MCF 10A (cell line): ENCODE measurements at regions not wholly inside any gene's neighbourhood (a gene's known extent, or its start where the extent isn't known, plus 50 kb on each side); places are given as distances from the start of the nearest gene placed in this dataset.
A peak's percentile ranks its signal among the peaks of the same experiment; 100 is the strongest.
"Not testable (repeated sequence)": the region's sequence is repeated elsewhere in the genome, so short reads cannot be mapped to it uniquely, and the experiment has no call there.

ENCODE experiments used
- BruUV-seq: library from RNA; stranded (reverse); fragments of 400-500 nt; replicated peaks from 2 replicates; lab custom pipeline; 2021; lab: Mats Ljungman, UMichigan
- CTCF ChIA-PET: fragments of 300-600 bp; sonication (Branson Sonifier 250); formaldehyde crosslinking; extraction: SDS; loops from one replicate; lab custom pipeline; 2021; ENCODE audit warnings: antibody characterized with exemption, inconsistent platforms; lab: Yijun Ruan, JAX
- POLR2A ChIA-PET: fragments of 300-600, 350-650 bp; sonication (Branson Sonifier 250); formaldehyde crosslinking; extraction: SDS; loops from one replicate; lab custom pipeline; 2020; ENCODE audit warnings: antibody characterized with exemption, inconsistent platforms; lab: Yijun Ruan, JAX
- DNase-seq: peaks from one replicate; pipeline ENCODE4 v3.0.0-alpha.2; 2018; ENCODE audit not compliant: unreplicated experiment
- H3K27ac Mint-ChIP-seq: one replicate; pipeline ENCODE4 v1.8.0; 2022; ENCODE audit warnings: mild to moderate bottlenecking, low read depth, mixed read lengths; ENCODE audit not compliant: unreplicated experiment
- H3K27me3 Mint-ChIP-seq: one replicate; pipeline ENCODE4 v1.8.0; 2022; ENCODE audit warnings: mixed read lengths; ENCODE audit not compliant: insufficient read depth, unreplicated experiment
- H3K36me3 Mint-ChIP-seq: one replicate; pipeline ENCODE4 v1.8.0; 2022; ENCODE audit warnings: mild to moderate bottlenecking, moderate library complexity, mixed read lengths; ENCODE audit not compliant: insufficient read depth, unreplicated experiment
- H3K4me1 Mint-ChIP-seq: one replicate; pipeline ENCODE4 v1.8.0; 2022; ENCODE audit warnings: mixed read lengths; ENCODE audit not compliant: insufficient read depth, unreplicated experiment
- H3K4me3 Mint-ChIP-seq: one replicate; pipeline ENCODE4 v1.8.0; 2022; ENCODE audit warnings: mild to moderate bottlenecking, moderate library complexity, mixed read lengths; ENCODE audit not compliant: unreplicated experiment
- H3K9me3 Mint-ChIP-seq: one replicate; pipeline ENCODE4 v1.8.0; 2022; ENCODE audit warnings: mixed read lengths; ENCODE audit not compliant: unreplicated experiment
- CTCF ChIP-seq: fragments of 200-600 bp; IDR thresholded peaks from one replicate; pipeline ENCODE4 v1.8.0; 2022; ENCODE audit warnings: antibody characterized with exemption, mild to moderate bottlenecking; ENCODE audit not compliant: unreplicated experiment
- intact Hi-C: fragments of 100-400 bp; cut with micrococcal nuclease; formaldehyde crosslinking; loops from 2 replicates; pipeline ENCODE4 v1.14.1; 2022

DNA sequence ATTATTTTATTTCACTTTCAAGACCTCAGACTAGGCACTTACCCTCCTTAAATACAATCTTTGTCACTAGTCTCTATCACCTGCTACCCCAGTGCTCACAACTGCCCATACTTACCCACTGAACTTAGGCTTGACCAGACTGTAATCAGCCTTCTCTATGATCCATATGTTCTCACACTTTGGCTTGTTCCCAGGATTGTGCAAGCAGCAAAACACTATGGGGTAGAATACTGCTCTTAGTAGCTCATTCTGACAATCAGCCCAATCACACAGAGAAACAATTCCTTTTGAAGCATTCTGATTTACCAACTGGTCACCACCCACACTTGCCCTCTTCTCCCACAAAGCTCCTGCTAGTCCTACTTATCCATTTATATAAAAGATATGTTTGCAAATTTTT, 878.3 kb downstream of the FSTL5 start:
- Mint-ChIP-seq H3K27me3 (no peaks in the 10 kb centered on the region), H3K4me3 (no peak overlapping the region), H3K36me3 (no peaks in the 10 kb centered on the region), H3K4me1 (peaks cover 5% of the 10 kb centered on the region), H3K27ac (no peak overlapping the region), H3K9me3 (peaks cover 17% of the 10 kb centered on the region)
- intact Hi-C loops = no loop called here
- CTCF ChIA-PET = no interaction called here
- no peak for TF ChIP-seq CTCF
- BruUV-seq = no TSS peak
- peak; percentile 51 for DNase-seq
- POLR2A ChIA-PET = no interaction called here

DNA sequence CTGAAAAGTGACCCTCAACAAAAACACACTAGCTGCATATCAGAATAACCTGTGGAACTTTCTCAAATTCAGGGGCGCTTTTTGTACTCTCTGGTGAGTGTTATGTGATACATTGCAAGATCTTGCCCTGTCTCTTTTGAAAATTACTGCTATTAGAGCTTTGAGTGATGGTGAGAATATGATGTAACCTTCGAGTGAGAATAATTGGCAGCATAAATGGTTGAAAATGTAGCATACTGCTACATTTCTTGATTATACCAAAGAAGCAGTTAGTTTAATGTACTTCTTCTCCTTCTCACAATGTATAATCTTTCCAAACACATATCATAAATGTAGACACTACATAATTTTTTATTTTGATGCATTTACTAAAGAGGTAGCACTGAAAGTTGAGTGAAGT, 882.9 kb downstream of the FSTL5 start:
- no peak overlapping the region for H3K4me3 Mint-ChIP-seq
- intact Hi-C loops = no loop called here
- H3K27me3 Mint-ChIP-seq = no peaks in the 10 kb centered on the region
- no peak for TF ChIP-seq CTCF
- H3K36me3 Mint-ChIP-seq = no peaks in the 10 kb centered on the region
- H3K4me1 Mint-ChIP-seq = peaks cover 5% of the 10 kb centered on the region
- ChIA-PET POLR2A (no interaction called here), CTCF (no interaction called here)
- no TSS peak for BruUV-seq
- no peak for DNase-seq
- H3K9me3 Mint-ChIP-seq = peaks cover 7% of the 10 kb centered on the region
- H3K27ac Mint-ChIP-seq = no peak overlapping the region

- ChIA-PET CTCF (no interaction called here), POLR2A (no interaction called here)
- no peak for TF ChIP-seq CTCF
- H3K27me3 Mint-ChIP-seq = no peaks in the 10 kb centered on the region
- intact Hi-C loops = no loop called here
- no TSS peak for BruUV-seq
- no peak overlapping the region for H3K4me3 Mint-ChIP-seq
- no peak for DNase-seq
- no peaks in the 10 kb centered on the region for H3K36me3 Mint-ChIP-seq
- no peaks in the 10 kb centered on the region for H3K4me1 Mint-ChIP-seq
- peaks cover 7% of the 10 kb centered on the region for H3K9me3 Mint-ChIP-seq
- no peak overlapping the region for H3K27ac Mint-ChIP-seq
These were observed 884.7 kb downstream of the FSTL5 start for GRCh38 chr4:161279095-161279494.

DNA sequence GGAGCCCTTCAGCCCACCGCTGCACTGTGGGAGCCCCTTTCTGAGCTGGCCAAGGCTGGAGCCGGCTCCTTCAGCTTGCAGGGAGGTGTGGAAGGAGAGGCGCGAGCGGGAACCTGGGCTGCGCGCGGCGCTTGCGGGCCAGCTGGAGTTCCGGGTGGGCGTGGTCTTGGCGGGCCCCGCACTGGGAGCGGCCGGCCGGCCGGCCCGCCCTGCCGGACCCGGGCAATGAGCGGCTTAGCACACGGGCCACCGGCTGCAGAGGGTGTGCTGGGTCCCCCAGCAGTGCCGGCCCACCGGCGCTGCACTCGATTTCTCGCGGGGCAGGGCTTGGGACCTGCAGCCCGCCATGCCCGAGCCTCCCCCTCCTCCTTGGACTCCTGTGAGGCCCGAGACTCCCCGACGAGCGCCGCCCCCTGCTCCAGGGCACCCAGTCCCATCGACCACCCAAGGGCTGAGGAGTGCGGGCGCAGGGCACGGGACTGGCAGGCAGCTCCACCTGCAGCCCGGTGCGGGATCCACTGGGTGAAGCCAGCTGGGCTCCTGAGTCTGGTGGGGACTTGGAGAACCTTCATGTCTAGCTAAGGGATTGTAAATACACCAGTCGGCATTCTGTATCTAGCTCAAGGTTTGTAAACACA, 886.5 kb downstream of the FSTL5 start:
- H3K9me3 Mint-ChIP-seq, H3K27me3 Mint-ChIP-seq, H3K36me3 Mint-ChIP-seq, intact Hi-C loops, H3K27ac Mint-ChIP-seq, DNase-seq, H3K4me1 Mint-ChIP-seq, H3K4me3 Mint-ChIP-seq, BruUV-seq, POLR2A ChIA-PET: not testable (repeated sequence)
- CTCF ChIA-PET = interaction anchor here (1.4 kb wide), 1 partner anchor 20 kb away, joined by 3 read pairs; no protein-coding TSS in a partner anchor
